Muscle of arm (tissue), 1 donor: ENCODE measurements at regions not wholly inside any gene's neighbourhood (a gene's known extent, or its start where the extent isn't known, plus 50 kb on each side); places are given as distances from the start of the nearest gene placed in this dataset.

Experiments used
- DNase-seq: peaks from one replicate; pipeline ENCODE4 v3.0.0-alpha.2; 2013

DNA sequence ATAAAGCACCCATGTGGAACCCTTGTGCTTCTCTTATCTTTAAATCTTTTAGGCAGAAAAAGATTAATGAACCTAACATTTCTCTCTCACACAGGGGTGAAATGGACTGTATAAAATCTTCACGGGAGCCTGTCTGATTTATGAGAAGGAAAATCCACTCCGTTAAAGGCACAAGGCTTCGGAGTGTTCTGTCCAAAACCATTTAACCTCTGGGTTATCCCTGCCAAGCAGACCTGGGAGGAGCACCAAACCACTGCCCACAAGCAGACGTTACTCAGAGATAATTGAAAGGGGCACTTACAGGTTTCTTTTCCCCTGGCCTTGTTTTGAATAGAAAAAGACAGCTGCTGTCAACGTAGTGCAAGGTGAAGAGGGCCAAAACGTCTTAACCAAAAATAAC is 184.4 kb upstream of the DOK6 start:
- DNase-seq = no peak

DNA sequence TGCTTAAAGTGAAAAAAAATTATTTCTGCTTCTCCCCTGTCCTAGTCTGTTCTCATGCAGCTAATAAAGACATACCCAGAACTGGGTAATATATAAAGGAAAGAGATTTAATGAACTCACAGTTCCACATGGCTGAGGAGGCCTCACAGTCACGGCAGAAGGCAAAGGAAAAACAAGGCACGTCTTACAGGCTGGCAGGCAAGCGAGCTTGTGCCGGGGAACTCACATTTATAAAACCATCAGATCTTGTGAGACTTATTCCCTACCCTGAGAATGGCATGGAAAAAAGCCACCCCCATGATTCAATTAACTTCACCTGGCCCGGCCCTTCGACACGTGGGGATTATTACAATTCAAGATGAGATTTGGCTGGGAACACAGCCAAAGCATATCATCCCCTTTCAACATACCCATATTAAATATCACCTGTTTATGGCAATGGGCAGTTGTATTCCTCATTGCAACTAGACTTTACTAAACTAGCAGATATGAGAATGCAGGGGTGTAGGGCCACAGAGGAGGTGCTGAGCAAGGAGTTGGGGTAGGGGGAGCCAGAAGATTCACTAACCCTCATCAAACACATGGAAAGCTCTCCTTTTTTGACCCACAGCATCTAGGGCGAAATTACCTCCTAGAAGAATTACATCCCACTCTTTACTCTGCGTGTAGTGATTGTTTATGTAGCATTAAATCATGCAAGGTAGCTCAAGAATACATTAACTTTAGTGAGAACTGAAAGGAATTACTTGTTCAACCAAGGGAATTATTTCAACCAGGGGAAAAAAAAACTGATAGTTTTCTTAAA is 183.3 kb upstream of the DOK6 start:
- DNase-seq = no peak

DNA sequence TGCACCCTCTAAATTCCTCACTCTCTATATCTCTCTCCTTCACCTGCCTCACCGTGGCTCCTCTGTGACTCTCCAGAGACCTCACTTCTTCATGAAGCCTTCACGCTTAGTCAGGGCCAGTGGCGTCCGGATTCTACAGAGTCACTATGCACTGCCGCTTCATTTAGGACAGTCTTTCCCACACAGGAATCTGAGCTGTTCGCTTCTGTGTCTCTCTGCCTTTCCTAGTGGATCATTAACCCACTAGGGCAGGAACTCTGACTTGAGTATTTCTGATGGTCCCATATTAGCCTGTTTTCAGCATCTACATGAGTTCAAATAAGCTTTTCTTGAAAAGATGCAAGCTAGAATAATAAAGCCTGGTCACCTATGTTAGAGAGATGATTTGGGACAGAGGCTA is 180.2 kb upstream of the DOK6 start:
- no peak for DNase-seq

DNA sequence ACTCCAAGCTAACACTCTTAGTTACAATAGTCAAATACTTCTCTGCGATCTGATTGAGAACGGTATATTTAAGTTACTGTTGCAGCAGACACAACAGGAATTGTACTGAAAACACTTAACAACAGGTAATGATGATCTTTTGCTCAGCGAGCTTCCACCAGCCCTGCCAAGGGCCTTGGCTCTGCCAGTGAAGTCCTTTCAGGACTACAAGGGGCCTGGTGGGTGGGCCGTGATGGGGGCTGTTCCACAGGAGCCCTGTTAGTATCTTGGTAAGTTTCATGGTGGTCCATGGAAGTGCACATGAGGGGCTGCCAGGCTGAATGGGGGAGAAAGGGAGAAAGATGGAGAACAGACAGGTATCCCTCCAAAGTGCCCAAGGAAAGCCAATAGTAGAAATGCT is 178.6 kb upstream of the DOK6 start:
- DNase-seq = no peak

DNA sequence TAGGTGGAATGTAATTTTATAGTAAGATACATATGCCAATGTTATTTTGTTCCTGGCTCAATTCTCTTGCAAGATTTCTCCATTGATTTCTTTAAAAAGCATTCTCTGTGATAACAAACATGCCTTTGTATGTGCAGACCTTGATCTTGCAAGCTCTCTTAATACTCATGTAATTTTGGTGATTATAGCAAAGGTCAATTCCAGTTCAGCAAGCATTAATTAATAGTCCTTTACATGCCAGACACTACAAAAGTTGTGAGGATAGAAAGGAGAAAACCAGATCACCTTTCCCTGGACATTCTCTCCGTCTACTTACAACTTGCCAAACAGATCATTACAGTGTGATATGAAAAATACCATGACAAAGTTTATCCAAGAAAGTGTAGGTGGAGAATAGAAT is 173.7 kb upstream of the DOK6 start:
- DNase-seq = no peak

DNA sequence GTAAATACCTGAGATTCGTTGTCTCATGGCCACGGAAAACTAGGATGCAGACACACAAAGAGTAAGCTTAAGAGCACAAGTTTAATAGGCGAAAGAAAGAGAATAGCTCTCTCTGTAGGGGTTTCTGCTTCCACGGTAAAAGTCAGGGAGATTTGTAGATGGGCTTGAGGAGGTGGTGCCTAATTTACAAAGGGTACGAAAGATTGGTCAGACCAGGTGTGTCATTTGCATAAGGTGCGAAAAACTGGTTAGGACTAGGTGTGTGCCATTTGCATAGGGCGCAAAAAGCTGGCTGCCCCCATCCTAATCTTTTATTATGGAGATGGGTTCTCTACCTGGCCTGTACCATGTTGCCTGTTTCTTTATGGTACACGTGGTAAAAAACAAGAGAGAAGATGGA is 170.5 kb upstream of the DOK6 start:
- no peak for DNase-seq

DNA sequence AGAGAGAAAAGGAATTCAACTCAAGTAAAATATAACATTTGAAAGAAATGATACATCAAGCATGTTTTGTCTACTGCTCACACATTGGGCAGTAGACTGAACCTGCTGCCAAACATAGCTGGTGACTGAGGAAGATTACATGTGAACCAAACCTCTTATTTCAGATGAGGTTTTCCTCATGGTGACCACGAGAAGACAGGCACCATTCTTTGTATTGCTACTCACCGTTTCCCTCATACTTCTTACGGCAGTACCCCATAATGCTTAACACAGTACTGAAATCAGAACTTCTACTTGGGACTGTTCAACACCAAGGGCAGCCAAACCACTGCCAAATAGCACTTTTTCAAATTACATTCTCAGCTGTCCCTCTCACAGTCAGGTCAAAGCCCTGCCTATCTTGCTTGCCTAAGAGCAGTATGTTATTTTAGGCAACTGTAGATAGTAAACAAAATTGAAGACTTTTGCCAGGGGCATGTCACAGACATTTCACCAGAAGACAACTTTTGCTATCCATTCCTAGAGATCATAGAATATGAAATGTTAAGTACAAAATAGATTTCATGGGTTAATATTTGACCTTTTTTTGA is 167.1 kb upstream of the DOK6 start:
- no peak for DNase-seq

DNA sequence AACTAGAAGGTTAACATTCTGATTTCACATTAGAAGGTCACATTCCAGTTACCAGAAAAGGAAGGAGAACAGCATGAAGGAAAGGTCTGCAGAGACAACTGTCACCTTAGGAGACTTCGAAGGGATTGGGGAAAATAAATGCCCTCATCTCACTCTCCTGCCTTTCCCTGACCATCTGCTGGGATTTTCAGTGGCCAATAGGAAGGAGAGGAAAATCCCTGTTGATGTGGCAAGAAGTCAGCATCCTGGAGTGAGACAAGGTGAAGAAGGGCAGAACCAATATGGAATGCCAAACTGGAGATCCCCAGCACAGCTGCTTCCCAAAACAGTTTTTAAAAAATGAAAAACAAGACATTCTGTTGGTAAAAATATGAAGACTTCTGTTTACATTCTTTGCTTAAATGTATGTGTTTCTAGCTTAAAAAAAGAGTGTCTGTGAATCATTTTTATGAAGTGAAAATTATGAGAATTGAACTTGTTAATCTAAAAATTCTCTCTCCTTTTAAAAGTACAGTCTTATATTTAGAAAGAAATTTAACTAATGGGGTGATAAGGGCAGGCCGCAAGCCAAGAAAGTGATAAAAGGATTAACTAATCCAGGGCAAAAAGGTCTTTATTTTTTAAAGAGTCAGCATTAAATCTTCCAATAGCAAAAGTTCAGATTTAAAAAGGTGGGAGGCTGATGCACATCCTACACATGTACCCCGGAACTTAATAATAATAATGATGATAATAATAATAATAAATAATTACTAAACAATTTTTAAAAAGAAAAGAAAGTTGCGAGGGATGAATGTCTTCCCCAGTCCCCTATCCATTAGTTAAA is 160.6 kb upstream of the DOK6 start:
- DNase-seq = no peak

DNA sequence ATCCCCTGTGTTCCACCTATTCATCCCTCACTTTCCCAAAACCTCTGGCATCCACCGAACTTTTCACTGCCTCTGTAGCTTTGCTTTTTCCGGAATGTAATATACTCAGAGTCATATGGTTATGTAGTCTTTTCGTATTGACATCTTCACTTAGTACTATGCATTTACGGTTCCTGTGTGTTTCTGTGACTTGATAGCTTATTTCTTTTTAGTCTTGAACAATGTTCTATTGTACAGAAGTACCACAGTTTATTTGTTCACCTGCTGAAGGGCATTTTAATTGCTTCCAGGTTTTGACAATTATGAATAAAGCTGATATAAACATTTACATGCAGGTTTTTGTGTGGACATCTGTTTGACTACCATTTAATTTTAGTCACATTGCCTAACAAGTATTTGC is 154.7 kb upstream of the DOK6 start:
- DNase-seq = no peak

DNA sequence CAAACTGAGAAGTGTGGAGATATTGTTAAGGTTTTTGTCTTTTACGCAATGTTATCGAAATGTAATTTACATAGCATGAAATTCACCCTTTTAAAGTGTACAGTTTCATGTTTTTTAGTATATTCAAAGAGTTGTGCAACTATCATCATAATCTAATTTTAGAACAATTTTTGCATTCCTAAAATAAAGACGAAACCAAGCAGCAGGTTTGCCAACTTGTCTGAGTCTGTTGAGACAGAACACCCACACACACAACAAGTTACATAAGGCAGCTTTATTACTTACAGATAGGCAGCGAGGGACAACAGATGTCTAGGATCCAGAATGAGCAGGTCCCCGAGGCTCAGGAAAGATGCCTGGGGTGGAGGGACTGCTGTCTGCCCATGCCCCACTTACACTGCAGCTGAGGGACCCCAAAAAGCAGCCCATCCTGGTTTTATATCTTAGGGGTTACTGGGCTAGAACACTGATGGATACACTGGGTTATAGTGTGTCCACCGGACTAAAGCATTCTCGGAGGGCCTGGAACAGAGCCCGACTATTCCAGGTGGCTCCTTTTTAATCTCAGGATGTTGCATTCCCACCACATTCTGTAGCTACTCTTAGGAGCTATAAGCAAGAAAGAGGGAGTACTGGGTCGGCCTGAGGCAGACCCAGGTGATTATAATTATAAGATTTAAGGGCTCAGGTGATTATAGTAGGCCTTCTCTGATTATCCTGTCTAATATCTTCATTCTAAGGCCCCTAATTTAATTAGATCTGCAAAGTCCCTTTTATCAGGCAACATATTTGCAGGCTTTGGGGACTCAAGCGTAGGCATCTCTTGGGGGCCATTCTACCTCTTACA is 150.2 kb upstream of the DOK6 start:
- DNase-seq = peak; percentile 5

DNA sequence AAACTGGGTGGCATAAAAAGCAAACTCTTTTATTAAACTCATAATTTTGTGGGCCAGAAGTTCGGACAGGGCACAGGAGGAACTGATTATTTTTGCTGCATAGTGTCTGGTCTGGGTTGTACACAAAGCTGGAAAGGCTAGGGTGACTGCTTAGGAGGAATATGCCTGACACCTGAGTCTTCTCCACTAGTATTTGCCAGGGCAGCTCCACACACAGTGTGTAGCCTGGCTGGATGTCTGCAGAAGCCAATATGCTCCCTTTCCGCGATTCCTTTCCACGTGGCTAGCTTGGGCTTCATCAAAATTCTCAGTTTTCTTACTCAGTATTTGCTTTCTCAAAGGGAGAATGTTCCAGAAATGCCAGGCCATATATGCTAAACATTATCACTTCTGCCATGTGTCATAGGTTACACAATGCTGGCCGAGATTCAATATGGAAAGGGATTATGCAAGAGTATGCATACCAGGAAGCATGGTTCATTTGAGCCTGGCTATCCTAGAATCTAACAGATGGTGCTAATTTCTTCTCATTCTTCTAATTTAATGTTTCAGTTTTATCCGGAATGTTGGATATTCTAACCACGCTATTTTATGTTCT is 142.7 kb upstream of the DOK6 start:
- no peak for DNase-seq

DNA sequence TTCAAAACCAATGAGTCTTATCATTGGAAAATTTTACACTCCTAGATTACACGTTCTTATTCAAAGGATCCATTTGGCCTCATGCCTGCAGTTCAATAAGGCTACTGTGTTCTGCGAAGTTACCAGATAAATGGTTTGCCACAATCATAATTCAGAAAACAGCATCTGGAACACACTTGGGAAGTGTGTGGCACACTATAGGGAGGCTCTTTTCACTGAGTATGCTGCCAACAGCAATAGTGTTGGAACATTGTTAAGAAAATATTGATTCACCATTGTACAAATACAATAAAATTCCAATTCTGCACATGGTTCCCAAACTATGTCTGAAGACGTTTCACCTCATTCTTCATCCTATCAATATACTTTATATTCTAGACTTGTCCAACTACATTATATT is 141.4 kb upstream of the DOK6 start:
- no peak for DNase-seq

DNA sequence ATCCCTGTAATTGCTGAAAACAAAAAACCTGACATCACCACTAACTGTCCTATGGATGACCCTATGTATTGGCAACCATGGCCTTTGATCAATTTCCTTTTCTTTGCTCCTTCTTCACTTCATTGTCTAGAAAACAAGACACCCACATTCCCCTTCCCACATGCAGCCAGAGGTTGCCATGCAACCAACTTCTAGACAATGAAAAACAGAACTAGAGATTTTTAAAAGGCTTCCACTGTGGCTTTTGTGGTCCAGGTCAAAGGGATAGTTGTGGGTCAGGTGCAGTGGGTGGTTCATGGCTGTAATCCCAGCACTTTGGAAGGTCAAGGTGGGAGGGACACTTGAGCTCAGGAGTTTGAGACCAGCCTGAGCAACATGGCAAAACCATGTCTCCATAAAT is 139.3 kb upstream of the DOK6 start:
- DNase-seq = no peak

DNA sequence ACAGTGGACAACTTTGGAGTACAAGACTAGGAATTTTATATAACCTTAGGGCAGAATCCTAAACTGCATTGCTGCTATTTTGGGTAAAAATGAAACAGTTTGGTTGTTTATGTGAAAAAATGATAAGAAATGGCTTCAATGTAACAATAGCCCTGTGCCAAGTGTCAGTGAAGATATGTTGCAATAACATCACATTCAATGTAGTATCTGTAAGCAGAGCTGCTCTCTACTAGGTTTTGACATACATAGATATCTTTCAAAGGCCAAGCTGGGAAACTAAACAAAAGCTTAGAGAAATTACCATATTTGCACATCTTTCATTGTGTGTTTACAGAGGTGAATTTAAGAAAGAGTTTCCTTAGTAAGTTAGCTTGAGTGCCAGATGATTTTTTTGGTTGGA is 135.0 kb upstream of the DOK6 start:
- DNase-seq = no peak

DNA sequence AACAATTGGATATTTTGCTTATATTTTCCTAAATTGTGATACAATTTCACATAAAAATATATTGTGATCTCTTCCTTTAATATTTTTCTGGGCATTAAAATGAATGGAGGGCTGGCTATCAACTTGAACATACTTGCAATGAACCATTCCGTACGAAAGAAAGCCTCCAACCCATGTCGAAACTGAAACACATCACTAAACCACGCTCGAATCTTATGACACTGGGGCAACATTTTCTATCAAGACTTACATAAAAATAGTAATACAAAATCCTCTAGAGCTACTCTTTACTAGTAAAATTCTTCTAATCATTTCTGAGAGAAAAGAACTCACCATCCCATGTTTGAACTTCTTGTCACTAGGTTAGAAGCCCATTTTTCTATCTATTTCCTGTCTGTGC is 132.8 kb upstream of the DOK6 start:
- no peak for DNase-seq

DNA sequence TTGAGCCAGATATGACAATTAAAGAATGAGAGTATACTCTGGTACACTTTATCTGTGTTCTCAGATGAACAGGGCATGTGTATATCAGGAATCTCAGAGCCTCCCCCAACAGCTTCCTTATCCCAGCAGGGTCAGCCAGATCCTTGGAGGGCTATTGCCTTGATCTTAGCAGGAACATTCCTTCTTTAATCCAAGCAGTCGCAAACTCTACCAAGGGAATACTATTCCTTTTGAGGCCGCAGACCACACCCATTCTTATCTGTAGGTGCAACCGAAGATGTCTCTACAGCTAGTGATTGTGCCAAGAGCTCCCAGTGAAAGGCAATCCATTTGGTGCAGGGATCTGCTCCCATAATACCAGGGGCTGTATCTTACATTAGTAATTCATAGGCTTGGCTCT is 118.3 kb upstream of the DOK6 start:
- DNase-seq = no peak

DNA sequence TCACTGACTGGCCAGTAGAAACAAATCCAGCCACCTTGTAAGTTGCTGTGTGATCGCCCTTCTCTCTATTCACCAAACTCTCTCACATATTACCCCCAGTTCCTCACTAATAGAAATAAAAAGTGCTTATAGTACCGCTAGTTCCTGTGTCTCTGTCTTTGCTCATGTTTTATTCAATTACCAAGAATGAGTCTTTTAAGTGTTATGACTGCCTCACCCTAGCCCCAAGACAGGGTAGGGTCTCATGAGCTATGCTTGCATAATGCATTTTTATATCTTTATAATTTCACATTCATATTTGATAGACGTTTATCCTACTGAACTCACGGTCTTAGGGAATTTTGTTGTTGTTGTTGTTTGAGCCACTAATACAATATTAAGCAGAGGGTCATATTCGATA is 109.6 kb upstream of the DOK6 start:
- DNase-seq = no peak

DNA sequence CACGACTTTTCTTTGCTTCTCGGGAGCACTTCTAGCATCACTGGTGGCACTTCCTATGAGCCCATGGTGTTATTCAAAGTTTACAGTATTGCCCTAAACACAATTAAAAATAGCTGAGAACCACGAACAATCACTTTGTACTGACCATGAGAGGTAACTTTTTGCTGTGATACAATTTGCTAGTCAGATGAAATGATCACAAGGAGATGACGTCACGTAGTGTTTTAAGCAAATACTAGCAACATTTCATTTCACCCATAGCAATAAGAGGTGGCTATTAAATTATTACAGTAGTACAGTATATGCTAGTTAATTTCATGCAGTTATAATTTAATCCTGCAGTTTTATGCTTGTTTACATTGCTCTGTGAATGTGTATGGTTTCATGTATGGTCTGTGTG is 108.9 kb upstream of the DOK6 start:
- DNase-seq = no peak

DNA sequence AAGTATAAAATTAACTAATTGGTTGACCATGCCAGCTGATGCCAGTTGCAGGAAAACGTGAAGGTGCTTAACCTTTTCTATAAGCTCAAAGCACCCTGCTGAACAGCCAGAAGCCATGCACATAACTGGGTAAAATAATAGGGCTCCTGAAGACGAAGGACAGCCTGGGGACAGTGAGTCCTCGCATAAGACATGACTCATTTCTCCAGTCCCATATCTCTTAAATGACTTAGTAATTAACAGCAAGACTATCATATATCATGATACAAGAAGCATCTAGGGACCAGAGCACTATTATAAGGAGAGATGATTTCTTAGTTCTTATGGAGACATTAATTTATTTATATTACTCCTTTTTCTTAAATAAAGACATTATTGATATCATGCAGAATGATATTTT is 100.5 kb upstream of the DOK6 start:
- DNase-seq = no peak

DNA sequence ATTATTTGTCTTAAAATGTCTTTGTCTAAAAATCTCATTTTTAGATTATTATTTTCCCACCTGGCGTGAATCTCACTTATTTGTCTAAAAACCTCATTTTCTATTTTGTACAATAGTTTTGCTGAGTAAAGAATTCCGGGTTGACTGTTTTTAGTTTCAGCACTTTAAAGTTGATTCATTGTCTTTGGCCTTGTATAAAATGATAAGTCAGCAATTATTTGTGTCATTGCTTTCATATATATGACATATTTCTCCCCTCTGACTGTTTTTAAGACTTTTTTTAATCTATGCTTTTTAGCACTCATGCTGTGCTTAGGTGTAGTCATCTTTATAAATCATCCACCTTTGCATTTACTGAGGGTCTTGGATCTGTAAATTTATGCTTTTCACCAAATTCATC is 92.1 kb upstream of the DOK6 start:
- DNase-seq = no peak

DNA sequence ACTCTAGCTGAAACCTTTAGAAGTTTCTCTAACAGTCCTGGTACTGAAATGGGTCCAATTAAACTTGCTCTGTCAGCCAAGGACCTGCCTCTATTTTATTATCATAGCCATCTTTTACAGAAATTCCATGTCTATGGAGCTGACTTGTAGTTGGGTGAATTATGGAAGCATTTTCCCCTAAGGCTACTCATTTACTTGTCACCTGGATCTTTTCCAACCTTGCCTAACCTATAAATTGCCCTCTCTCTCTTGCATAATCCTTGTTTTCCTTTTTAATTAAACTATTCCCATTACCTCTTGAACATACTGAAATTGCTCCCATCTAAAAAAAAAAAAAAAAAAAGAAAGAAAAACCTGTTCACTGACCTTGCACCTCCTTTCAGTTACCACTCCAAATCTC is 74.6 kb upstream of the DOK6 start:
- DNase-seq = no peak

DNA sequence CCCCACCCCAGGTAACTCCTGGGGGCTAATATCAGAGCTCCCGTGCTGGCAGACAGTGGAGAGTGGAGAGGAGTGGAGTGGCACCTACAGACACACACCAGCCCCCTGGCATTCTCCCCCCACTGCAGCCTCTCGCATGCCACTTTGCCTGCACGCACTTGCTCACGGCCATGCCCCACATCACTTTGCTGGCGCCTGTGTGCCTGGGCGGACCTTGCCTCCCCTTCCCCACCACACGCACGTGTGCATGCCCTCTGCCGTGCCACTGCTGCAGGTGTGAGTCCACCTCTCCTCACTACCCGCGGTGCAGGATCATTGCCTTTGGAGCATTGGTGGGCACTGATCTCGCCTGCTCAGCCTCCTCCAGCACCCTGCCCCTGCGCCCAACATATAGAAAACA is 72.6 kb upstream of the DOK6 start:
- DNase-seq = no peak
